ENCODE measurements at regions not wholly inside any gene's neighbourhood (a gene's known extent, or its start where the extent isn't known, plus 50 kb on each side); places are given as distances from the start of the nearest gene placed in this dataset.

DNA sequence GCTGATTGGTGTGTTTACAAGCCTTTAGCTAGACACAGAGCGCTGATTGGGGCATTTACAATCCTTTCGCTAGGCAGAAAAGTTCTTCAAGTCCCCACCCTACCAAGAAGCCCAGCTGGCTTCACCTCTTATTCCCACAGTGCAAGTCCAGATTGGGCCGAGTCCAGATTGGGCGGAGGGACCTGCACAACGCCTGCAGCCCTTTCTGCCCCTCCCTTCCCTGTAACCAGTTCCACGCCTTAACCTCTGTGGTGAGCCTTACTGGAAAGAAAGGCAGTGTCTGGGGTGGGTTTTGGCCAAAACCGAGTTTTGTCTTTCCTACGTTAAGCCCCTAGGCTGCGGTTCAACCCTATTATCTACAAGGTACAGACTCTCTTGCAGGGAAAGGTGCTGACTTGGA is 268.7 kb downstream of the ZEB1 start:
- no peak for TF ChIP-seq POLR2AphosphoS5 (IDR thresholded peaks at IDR 0.05; ENCODE audit: low read depth, low read length)
- TF ChIP-seq, protein P1, sequence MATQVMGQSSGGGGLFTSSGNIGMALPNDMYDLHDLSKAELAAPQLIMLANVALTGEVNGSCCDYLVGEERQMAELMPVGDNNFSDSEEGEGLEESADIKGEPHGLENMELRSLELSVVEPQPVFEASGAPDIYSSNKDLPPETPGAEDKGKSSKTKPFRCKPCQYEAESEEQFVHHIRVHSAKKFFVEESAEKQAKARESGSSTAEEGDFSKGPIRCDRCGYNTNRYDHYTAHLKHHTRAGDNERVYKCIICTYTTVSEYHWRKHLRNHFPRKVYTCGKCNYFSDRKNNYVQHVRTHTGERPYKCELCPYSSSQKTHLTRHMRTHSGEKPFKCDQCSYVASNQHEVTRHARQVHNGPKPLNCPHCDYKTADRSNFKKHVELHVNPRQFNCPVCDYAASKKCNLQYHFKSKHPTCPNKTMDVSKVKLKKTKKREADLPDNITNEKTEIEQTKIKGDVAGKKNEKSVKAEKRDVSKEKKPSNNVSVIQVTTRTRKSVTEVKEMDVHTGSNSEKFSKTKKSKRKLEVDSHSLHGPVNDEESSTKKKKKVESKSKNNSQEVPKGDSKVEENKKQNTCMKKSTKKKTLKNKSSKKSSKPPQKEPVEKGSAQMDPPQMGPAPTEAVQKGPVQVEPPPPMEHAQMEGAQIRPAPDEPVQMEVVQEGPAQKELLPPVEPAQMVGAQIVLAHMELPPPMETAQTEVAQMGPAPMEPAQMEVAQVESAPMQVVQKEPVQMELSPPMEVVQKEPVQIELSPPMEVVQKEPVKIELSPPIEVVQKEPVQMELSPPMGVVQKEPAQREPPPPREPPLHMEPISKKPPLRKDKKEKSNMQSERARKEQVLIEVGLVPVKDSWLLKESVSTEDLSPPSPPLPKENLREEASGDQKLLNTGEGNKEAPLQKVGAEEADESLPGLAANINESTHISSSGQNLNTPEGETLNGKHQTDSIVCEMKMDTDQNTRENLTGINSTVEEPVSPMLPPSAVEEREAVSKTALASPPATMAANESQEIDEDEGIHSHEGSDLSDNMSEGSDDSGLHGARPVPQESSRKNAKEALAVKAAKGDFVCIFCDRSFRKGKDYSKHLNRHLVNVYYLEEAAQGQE (IDR thresholded peaks at IDR 0.05; ENCODE audit: insufficient read depth in 1 of 2, low read depth in 2 of 2, low read length in 2 of 2): no peak

Data from PFSK-1 (cell line).